WTC11 (cell line): ENCODE measurements at regions not wholly inside any gene's neighbourhood (a gene's known extent, or its start where the extent isn't known, plus 50 kb on each side); places are given as distances from the start of the nearest gene placed in this dataset.

Experiments
- ATAC-seq: fragments of 200-7000 bp; cut with Tn5 transposase; 2 replicates; pipeline ENCODE4 v1.10.0; 2021; ENCODE audit warnings: mild to moderate bottlenecking, moderate library complexity
- CTCF ChIA-PET: fragments of 300-600 bp; sonication (Branson Sonifier 250); formaldehyde crosslinking; loops from one replicate; lab custom pipeline; 2021; ENCODE audit warnings: antibody characterized with exemption; lab: Charles Lee
- POLR2A ChIA-PET: fragments of 350-600 bp; sonication (Branson Sonifier 250); formaldehyde crosslinking; loops from one replicate; lab custom pipeline; 2021; ENCODE audit warnings: antibody characterized with exemption; lab: Charles Lee
- DNase-seq: peaks from one replicate; pipeline ENCODE4 v3.0.0; 2021; ENCODE audit warnings: low spot score
- H3K27ac Mint-ChIP-seq: 2 replicates; pipeline ENCODE4 v1.8.0; 2021; ENCODE audit warnings: mixed read lengths
- H3K27me3 Mint-ChIP-seq: 2 replicates; pipeline ENCODE4 v1.8.0; 2021; ENCODE audit warnings: low read depth, mild to moderate bottlenecking, moderate library complexity, mixed read lengths
- H3K36me3 Mint-ChIP-seq: 2 replicates; pipeline ENCODE4 v1.8.0; 2021; ENCODE audit warnings: mixed read lengths
- H3K4me1 Mint-ChIP-seq: 2 replicates; pipeline ENCODE4 v1.8.0; 2022; ENCODE audit warnings: mixed read lengths
- H3K4me3 Mint-ChIP-seq: 2 replicates; pipeline ENCODE4 v1.8.0; 2021; ENCODE audit warnings: mild to moderate bottlenecking, moderate library complexity, mixed read lengths
- H3K9me3 Mint-ChIP-seq: 2 replicates; pipeline ENCODE4 v1.8.0; 2021; ENCODE audit warnings: mixed read lengths
- ATF1 ChIP-seq: sonication (generic); formaldehyde crosslinking; IDR thresholded peaks from 2 replicates; pipeline ENCODE4 v1.8.1; 2023; ENCODE audit warnings: mild to moderate bottlenecking, moderate library complexity, missing genetic modification reagents
- CREM ChIP-seq: sonication (generic); formaldehyde crosslinking; IDR thresholded peaks from 2 replicates; pipeline ENCODE4 v1.8.1; 2022; ENCODE audit warnings: mild to moderate bottlenecking, missing genetic modification reagents, moderate library complexity
- ELF4 ChIP-seq: sonication (generic); formaldehyde crosslinking; IDR thresholded peaks from 2 replicates; pipeline ENCODE4 v1.8.1; 2022; ENCODE audit warnings: low read depth, mild to moderate bottlenecking, moderate library complexity, missing genetic modification reagents
- FOXK1 ChIP-seq: sonication (generic); formaldehyde crosslinking; IDR thresholded peaks from 2 replicates; pipeline ENCODE4 v1.8.0; 2022; ENCODE audit warnings: mild to moderate bottlenecking, moderate library complexity, missing genetic modification reagents
- FOXP1 ChIP-seq: sonication (generic); formaldehyde crosslinking; IDR thresholded peaks from 2 replicates; pipeline ENCODE4 v1.8.0; 2022; ENCODE audit warnings: missing genetic modification reagents, mild to moderate bottlenecking, moderate library complexity, borderline replicate concordance
- GABPB1 ChIP-seq: sonication (generic); formaldehyde crosslinking; IDR thresholded peaks from 2 replicates; pipeline ENCODE4 v1.8.1; 2023; ENCODE audit warnings: mild to moderate bottlenecking, missing genetic modification reagents
- HMGA2 ChIP-seq: fragments of 250-450 bp; sonication (Bioruptor Pico); IDR thresholded peaks from 2 replicates; pipeline ENCODE4 v1.4.0; 2021; ENCODE audit warnings: mild to moderate bottlenecking, moderate library complexity
- MXD4 ChIP-seq: fragments of 250-450 bp; sonication (Bioruptor Pico); IDR thresholded peaks from 2 replicates; pipeline ENCODE4 v1.8.0; 2021; ENCODE audit warnings: mild to moderate bottlenecking, moderate library complexity, borderline replicate concordance
- TEAD4 ChIP-seq: sonication (generic); formaldehyde crosslinking; IDR thresholded peaks from 2 replicates; pipeline ENCODE4 v1.8.0; 2022; ENCODE audit warnings: mild to moderate bottlenecking, missing genetic modification reagents
- TP53 ChIP-seq: sonication (generic); formaldehyde crosslinking; IDR thresholded peaks from 2 replicates; pipeline ENCODE4 v1.8.1; 2023; ENCODE audit warnings: mild to moderate bottlenecking, missing genetic modification reagents
- ZBTB43 ChIP-seq: sonication (generic); formaldehyde crosslinking; IDR thresholded peaks from 2 replicates; pipeline ENCODE4 v1.8.1; 2023; ENCODE audit warnings: mild to moderate bottlenecking, missing genetic modification reagents
- ZNF232 ChIP-seq: sonication (generic); formaldehyde crosslinking; IDR thresholded peaks from 2 replicates; pipeline ENCODE4 v1.8.0; 2022; ENCODE audit warnings: mild to moderate bottlenecking, missing genetic modification reagents
- ZNF281 ChIP-seq: sonication (generic); formaldehyde crosslinking; IDR thresholded peaks from 2 replicates; pipeline ENCODE4 v1.8.0; 2023; ENCODE audit warnings: mild to moderate bottlenecking, missing genetic modification reagents
- ZNF396 ChIP-seq: fragments of 250-450 bp; sonication (Bioruptor Pico); IDR thresholded peaks from 2 replicates; pipeline ENCODE4 v1.8.0; 2021; ENCODE audit warnings: mild to moderate bottlenecking, moderate library complexity, borderline replicate concordance
- ZNF423 ChIP-seq: fragments of 250-450 bp; sonication (Bioruptor Pico); IDR thresholded peaks from 2 replicates; pipeline ENCODE4 v2.1.2; 2022; ENCODE audit warnings: mild to moderate bottlenecking, moderate library complexity
- ZNF425 ChIP-seq: fragments of 250-450 bp; sonication (Bioruptor Pico); conservative IDR thresholded peaks from 2 replicates; pipeline ENCODE4 v1.9.0; 2021; ENCODE audit warnings: mild to moderate bottlenecking
- TF ChIP-seq, protein P1 (sequence below): fragments of 250-450 bp; sonication (Bioruptor Pico); IDR thresholded peaks from 2 replicates; pipeline ENCODE4 v1.9.0; 2021; ENCODE audit warnings: mild to moderate bottlenecking, borderline replicate concordance
- TF ChIP-seq, protein P2 (sequence below): fragments of 250-450 bp; sonication (Bioruptor Pico); IDR thresholded peaks from 2 replicates; pipeline ENCODE4 v2.1.2; 2022; ENCODE audit warnings: mild to moderate bottlenecking, moderate library complexity
- TF ChIP-seq, protein P3 (sequence below): sonication (generic); formaldehyde crosslinking; IDR thresholded peaks from 2 replicates; pipeline ENCODE4 v1.8.1; 2022; ENCODE audit warnings: mild to moderate bottlenecking, moderate library complexity, missing genetic modification reagents

DNA sequence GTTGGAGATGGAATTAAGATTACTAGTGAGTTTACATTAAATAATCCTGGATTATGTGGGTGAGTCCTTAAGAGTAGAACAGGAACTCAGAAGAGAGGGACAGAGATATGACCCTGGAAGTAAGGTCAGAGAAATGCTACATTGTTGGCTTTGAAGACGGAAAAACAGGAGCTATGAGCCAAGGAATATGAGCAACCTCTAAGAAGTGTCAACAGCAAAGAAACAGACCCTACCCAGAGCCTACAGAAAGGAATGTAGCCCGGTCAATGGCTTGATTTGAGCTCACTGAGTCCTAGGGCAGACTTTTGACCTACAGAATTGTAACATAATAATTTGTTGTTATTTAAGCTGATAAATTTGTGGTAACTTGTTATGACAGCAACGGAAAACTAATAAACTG is 304.9 kb downstream of the IPMK start:
- DNase-seq (no peak), ATAC-seq (no peak)
- POLR2A ChIA-PET, result no interaction called here
- CTCF ChIA-PET, result no interaction called here
- H3K4me1 Mint-ChIP-seq, result 0 out of 2 replicates have a peak, but pooled peaks cover 5% of the 10 kb centered on the region
- no peak overlapping the region for H3K4me3 Mint-ChIP-seq
- no peaks in the 10 kb centered on the region for H3K27me3 Mint-ChIP-seq
- H3K36me3 Mint-ChIP-seq, result no peaks in the 10 kb centered on the region
- TF ChIP-seq, protein P1, sequence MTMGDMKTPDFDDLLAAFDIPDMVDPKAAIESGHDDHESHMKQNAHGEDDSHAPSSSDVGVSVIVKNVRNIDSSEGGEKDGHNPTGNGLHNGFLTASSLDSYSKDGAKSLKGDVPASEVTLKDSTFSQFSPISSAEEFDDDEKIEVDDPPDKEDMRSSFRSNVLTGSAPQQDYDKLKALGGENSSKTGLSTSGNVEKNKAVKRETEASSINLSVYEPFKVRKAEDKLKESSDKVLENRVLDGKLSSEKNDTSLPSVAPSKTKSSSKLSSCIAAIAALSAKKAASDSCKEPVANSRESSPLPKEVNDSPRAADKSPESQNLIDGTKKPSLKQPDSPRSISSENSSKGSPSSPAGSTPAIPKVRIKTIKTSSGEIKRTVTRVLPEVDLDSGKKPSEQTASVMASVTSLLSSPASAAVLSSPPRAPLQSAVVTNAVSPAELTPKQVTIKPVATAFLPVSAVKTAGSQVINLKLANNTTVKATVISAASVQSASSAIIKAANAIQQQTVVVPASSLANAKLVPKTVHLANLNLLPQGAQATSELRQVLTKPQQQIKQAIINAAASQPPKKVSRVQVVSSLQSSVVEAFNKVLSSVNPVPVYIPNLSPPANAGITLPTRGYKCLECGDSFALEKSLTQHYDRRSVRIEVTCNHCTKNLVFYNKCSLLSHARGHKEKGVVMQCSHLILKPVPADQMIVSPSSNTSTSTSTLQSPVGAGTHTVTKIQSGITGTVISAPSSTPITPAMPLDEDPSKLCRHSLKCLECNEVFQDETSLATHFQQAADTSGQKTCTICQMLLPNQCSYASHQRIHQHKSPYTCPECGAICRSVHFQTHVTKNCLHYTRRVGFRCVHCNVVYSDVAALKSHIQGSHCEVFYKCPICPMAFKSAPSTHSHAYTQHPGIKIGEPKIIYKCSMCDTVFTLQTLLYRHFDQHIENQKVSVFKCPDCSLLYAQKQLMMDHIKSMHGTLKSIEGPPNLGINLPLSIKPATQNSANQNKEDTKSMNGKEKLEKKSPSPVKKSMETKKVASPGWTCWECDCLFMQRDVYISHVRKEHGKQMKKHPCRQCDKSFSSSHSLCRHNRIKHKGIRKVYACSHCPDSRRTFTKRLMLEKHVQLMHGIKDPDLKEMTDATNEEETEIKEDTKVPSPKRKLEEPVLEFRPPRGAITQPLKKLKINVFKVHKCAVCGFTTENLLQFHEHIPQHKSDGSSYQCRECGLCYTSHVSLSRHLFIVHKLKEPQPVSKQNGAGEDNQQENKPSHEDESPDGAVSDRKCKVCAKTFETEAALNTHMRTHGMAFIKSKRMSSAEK (CRISPR knock-in tag), result no peak
- TF ChIP-seq FOXK1 (CRISPR knock-in tag) (no peak), ZNF425 (no peak), ZNF396 (CRISPR knock-in tag) (no peak), ELF4 (no peak), CREM (no peak), TP53 (CRISPR knock-in tag) (no peak), GABPB1 (CRISPR knock-in tag) (no peak), MXD4 (CRISPR knock-in tag) (no peak), TEAD4 (no peak), FOXP1 (CRISPR knock-in tag) (no peak), ZNF281 (no peak), HMGA2 (CRISPR knock-in tag) (no peak), ZNF423 (CRISPR knock-in tag) (no peak), ZBTB43 (CRISPR knock-in tag) (no peak), ZNF232 (CRISPR knock-in tag) (no peak), ATF1 (CRISPR knock-in tag) (no peak)
- TF ChIP-seq, protein P2, sequence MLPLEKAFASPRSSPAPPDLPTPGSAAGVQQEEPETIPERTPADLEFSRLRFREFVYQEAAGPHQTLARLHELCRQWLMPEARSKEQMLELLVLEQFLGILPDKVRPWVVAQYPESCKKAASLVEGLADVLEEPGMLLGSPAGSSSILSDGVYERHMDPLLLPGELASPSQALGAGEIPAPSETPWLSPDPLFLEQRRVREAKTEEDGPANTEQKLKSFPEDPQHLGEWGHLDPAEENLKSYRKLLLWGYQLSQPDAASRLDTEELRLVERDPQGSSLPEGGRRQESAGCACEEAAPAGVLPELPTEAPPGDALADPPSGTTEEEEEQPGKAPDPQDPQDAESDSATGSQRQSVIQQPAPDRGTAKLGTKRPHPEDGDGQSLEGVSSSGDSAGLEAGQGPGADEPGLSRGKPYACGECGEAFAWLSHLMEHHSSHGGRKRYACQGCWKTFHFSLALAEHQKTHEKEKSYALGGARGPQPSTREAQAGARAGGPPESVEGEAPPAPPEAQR, result no peak
- TF ChIP-seq, protein P3, sequence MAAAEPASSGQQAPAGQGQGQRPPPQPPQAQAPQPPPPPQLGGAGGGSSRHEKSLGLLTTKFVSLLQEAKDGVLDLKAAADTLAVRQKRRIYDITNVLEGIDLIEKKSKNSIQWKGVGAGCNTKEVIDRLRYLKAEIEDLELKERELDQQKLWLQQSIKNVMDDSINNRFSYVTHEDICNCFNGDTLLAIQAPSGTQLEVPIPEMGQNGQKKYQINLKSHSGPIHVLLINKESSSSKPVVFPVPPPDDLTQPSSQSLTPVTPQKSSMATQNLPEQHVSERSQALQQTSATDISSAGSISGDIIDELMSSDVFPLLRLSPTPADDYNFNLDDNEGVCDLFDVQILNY, result no peak
- peaks cover 10% of the 10 kb centered on the region for H3K9me3 Mint-ChIP-seq
- H3K27ac Mint-ChIP-seq, result no peak overlapping the region
